ENCODE measurements at regions not wholly inside any gene's neighbourhood (a gene's known extent, or its start where the extent isn't known, plus 50 kb on each side); places are given as distances from the start of the nearest gene placed in this dataset.

DNA sequence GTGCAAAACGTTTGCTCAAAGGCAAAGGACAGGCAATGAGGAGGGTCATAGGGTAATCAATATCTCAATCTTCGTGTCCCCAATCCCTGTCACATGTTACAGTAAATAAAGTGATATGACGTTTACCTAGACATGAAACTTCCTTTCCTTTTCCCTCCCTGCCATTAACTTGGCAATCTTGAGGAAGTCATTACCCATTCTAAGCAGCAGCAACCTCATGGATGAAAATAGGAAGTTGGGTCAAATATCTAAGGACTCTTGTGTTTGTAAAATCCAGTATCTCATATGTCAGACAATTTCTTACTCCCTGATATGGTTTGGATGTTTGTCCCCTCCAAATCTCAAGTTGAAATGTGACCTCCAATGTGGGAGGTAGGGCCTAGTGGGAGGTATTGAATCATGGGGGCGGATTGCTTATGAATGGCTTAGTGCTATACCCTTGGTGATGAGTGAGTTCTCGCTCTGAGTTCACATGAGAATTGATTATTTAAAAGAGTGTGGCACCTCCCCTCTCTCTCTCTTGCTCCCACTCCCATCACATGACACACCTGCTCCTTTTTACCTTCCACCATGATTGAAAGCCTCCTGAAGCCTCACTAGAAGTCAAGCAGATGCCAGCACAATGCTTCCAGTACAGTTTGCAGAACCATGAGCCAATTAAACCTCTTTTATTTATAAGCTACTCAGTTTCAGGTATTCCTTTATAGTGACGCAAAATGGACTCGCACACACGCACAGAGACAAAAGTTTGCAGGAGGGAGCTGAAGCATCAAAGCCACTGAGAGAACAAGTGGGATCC, 545.9 kb upstream of the JARID2 start:
- no peak overlapping the region for H4K5ac ChIP-seq (ENCODE audit: insufficient read length, low read depth, low read length)

More for the DNA sequence above, 545.9 kb upstream of the JARID2 start:
- H2BK20ac ChIP-seq (ENCODE audit: low read depth, low read length, poor library complexity, severe bottlenecking): no peak overlapping the region
- H3K4me2 ChIP-seq (ENCODE audit: insufficient read depth, insufficient read length, low read length): no peak overlapping the region
- no peak overlapping the region for H3K23ac ChIP-seq (ENCODE audit: insufficient read length, low read depth, low read length)
- peaks cover 6 to 8% (median 7%) of the 10 kb centered on the region in 3 experiments; a peak in 6 of 7 replicates for H3K36me3 Mint-ChIP-seq (ENCODE audit: insufficient read depth in 1 of 3, low read depth in 3 of 3)
- H3K9me3 ChIP-seq (ENCODE audit: control insufficient read depth, low read depth, low read length): no peaks in the 10 kb centered on the region
- H3K4me3 Mint-ChIP-seq: no peak overlapping the region
- peaks cover 6% of the 10 kb centered on the region in 2 experiments; a peak in 3 of 5 replicates for H3K9me3 Mint-ChIP-seq
- no peak overlapping the region for H3K9ac ChIP-seq (ENCODE audit: extremely low read depth, insufficient read length, low read length)
- H3K27ac Mint-ChIP-seq: no peak overlapping the region
- peaks cover 4 to 5% of the 10 kb centered on the region in 2 experiments; a peak in 2 of 4 replicates for H3K4me1 Mint-ChIP-seq
- no peak overlapping the region for H3K27ac ChIP-seq (ENCODE audit: insufficient read length, low read depth, low read length)
- TF ChIP-seq, protein P1, sequence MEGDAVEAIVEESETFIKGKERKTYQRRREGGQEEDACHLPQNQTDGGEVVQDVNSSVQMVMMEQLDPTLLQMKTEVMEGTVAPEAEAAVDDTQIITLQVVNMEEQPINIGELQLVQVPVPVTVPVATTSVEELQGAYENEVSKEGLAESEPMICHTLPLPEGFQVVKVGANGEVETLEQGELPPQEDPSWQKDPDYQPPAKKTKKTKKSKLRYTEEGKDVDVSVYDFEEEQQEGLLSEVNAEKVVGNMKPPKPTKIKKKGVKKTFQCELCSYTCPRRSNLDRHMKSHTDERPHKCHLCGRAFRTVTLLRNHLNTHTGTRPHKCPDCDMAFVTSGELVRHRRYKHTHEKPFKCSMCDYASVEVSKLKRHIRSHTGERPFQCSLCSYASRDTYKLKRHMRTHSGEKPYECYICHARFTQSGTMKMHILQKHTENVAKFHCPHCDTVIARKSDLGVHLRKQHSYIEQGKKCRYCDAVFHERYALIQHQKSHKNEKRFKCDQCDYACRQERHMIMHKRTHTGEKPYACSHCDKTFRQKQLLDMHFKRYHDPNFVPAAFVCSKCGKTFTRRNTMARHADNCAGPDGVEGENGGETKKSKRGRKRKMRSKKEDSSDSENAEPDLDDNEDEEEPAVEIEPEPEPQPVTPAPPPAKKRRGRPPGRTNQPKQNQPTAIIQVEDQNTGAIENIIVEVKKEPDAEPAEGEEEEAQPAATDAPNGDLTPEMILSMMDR (conservative IDR thresholded peaks at IDR 0.05): no peak
- no peaks in the 10 kb centered on the region; the same call in 1 of the 2 replicates for H3K4me1 ChIP-seq (ENCODE audit: insufficient read depth, low read length)
- no peak overlapping the region for H2AFZ ChIP-seq (ENCODE audit: low read length)
- H2BK12ac ChIP-seq (ENCODE audit: insufficient read length, low read depth, low read length): no peak overlapping the region
- H4K8ac ChIP-seq (replicated peaks; ENCODE audit: insufficient read length, low read depth, low read length): no peak overlapping the region
- no peak overlapping the region for H2BK5ac ChIP-seq (ENCODE audit: insufficient read length, low read length)
- WGBS (ENCODE audit: extremely low coverage, insufficient read length, low lambda C conversion rate): no CpG with 5 or more reads among the region's 8 CpGs
- H3K18ac ChIP-seq (ENCODE audit: insufficient read length, low read depth, low read length): no peak overlapping the region
- no peaks in the 10 kb centered on the region for H3K79me1 ChIP-seq (ENCODE audit: insufficient read depth, low read depth, low read length, poor library complexity, severe bottlenecking)
- DNase-seq: no peak
- H3K27me3 Mint-ChIP-seq (ENCODE audit: low read depth): no peaks in the 10 kb centered on the region; the same call in 1 of the 2 replicates
- no peak overlapping the region for H2BK120ac ChIP-seq (ENCODE audit: low read depth, low read length, poor library complexity, severe bottlenecking)
- no peak overlapping the region for H3K14ac ChIP-seq (ENCODE audit: insufficient read depth, low read length)
- H2BK15ac ChIP-seq (ENCODE audit: low read depth, low read length): no peak overlapping the region
- no peaks in the 10 kb centered on the region for H3K79me2 ChIP-seq (ENCODE audit: insufficient read depth, low read length)
- no peaks in the 10 kb centered on the region for H3K23me2 ChIP-seq (ENCODE audit: insufficient read length, low read depth, low read length, poor library complexity, severe bottlenecking)
- no peak overlapping the region for H2AK5ac ChIP-seq (ENCODE audit: insufficient read length, low read length)
- no peaks in the 10 kb centered on the region; the same call in 1 of the 2 replicates for H3K27me3 ChIP-seq (ENCODE audit: insufficient read depth, low read length)
- no peak overlapping the region for H3K4ac ChIP-seq (ENCODE audit: low read depth, low read length)
- H4K91ac ChIP-seq (ENCODE audit: insufficient read length, low read depth, low read length): no peak overlapping the region
- no peaks in the 10 kb centered on the region for H4K20me1 ChIP-seq (ENCODE audit: control insufficient read depth, insufficient read depth, insufficient read length)
- no peak overlapping the region for H3K56ac ChIP-seq (ENCODE audit: insufficient read length, low read depth, low read length)
- H3T11ph ChIP-seq (ENCODE audit: low read length): no peak overlapping the region
